Stomach (tissue), 8 donors: ENCODE measurements at regions not wholly inside any gene's neighbourhood (a gene's known extent, or its start where the extent isn't known, plus 50 kb on each side); places are given as distances from the start of the nearest gene placed in this dataset.

Experiments used
- DNase-seq, 2 donors: peaks; one replicate each; pipeline versions ENCODE4 v3.0.0 to v3.0.0-alpha.2; 2013 to 2019
- H3K27ac ChIP-seq, 5 donors: fragments of 200-600 bp in 4 of 5; sonication (generic) in 4 of 5; one replicate each; pipeline ENCODE4 v1.5.1; 2013 to 2019; ENCODE audit warnings: mild to moderate bottlenecking in 1 of 5, moderate library complexity in 1 of 5
- H3K27me3 ChIP-seq, 3 donors: fragments of 200-600 bp; sonication (generic); one replicate each; pipeline ENCODE4 v1.5.1; 2017 to 2019; ENCODE audit warnings: mixed run types in 1 of 3
- H3K36me3 ChIP-seq, 4 donors: fragments of 200-600 bp; sonication (generic); 1 replicate in 3 of 4; 2 replicates in 1 of 4; pipeline ENCODE4 v1.5.1; 2016 to 2019
- H3K4me1 ChIP-seq, 4 donors: fragments of 200-600 bp; sonication (generic); one replicate each; pipeline ENCODE4 v1.5.1; 2016 to 2019
- H3K4me3 ChIP-seq, 4 donors: fragments of 200-600 bp; sonication (generic) in 3 of 4; one replicate each; pipeline ENCODE4 v1.5.1; 2016 to 2019; ENCODE audit warnings: mild to moderate bottlenecking in 1 of 4
- H3K9me3 ChIP-seq, 4 donors: fragments of 200-600 bp; sonication (generic); one replicate each; pipeline ENCODE4 v1.5.1; 2016 to 2019
- EP300 ChIP-seq: sonication (generic); formaldehyde crosslinking; IDR thresholded peaks from one replicate; pipeline ENCODE4 v1.6.1; 2017; ENCODE audit warnings: antibody characterized with exemption
- POLR2A ChIP-seq, 4 donors: fragments of 450-650 bp; IDR thresholded peaks; one replicate each; pipeline ENCODE4 v1.6.1; 2016; ENCODE audit warnings: antibody characterized with exemption in 4 of 4, control low read depth in 2 of 4, mild to moderate bottlenecking in 1 of 4, moderate library complexity in 1 of 4
- POLR2AphosphoS5 ChIP-seq, 3 donors: sonication (generic); formaldehyde crosslinking; IDR thresholded peaks; one replicate each; pipeline ENCODE4 v1.6.1; 2016; ENCODE audit warnings: antibody characterized with exemption in 3 of 3
- WGBS, 5 donors: extraction: QIAGEN DNeasy Blood & Tissue Kit in 3 of 5; methylation state at CpG; one replicate each; pipeline versions ENCODE4 v1.1.5 to v1.1.7; 2013 to 2018; 5-methylcytosine and 5-hydroxymethylcytosine counted together
- intact Hi-C: fragments of 100-400 bp; cut with DNase I; formaldehyde crosslinking; loops from one replicate; pipeline ENCODE4 v1.15.1; 2023; ENCODE audit warnings: low total_unique reads
- TF ChIP-seq, protein P1 (sequence below), 7 experiments: fragments of 450-650 bp in 4 of 7; fragments of 200-600 bp in 3 of 7; sonication (generic) in 3 of 7; IDR thresholded peaks; one replicate each; pipeline ENCODE4 v1.5.1; 2016 to 2019; ENCODE audit warnings: antibody characterized with exemption in 7 of 7, control low read depth in 2 of 7, mild to moderate bottlenecking in 1 of 7
- donor health status: healthy with polysubstance abuse.
- donor health status: Bipolar disorder and iron deficiency.
- donor health status: healthy.

DNA sequence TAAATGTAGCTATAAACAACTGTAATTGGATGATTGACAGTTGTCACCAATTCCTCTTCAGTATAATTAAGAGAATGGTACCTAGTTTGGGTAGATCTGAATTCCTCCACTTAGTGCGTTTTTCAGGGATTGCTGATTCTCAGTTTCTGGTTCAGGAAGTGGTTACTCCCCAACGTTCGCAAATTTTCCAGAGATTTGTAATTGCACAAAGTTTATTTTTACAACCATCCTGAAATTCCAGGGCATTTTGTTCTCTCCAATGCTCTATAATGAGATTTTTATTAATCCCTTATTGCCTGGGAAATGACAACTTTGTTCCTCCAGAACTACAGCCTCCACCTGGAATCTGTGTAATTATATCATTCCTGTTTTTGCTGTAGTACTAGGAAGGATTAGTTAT is 710.6 kb upstream of the ZEB2 start:
- no peaks in the 10 kb centered on the region for H3K4me1 ChIP-seq
- WGBS, 5 donors = 62 to 83% (median 82%) methylated on average over 3 of the region's 3 CpGs
- TF ChIP-seq, protein P1, sequence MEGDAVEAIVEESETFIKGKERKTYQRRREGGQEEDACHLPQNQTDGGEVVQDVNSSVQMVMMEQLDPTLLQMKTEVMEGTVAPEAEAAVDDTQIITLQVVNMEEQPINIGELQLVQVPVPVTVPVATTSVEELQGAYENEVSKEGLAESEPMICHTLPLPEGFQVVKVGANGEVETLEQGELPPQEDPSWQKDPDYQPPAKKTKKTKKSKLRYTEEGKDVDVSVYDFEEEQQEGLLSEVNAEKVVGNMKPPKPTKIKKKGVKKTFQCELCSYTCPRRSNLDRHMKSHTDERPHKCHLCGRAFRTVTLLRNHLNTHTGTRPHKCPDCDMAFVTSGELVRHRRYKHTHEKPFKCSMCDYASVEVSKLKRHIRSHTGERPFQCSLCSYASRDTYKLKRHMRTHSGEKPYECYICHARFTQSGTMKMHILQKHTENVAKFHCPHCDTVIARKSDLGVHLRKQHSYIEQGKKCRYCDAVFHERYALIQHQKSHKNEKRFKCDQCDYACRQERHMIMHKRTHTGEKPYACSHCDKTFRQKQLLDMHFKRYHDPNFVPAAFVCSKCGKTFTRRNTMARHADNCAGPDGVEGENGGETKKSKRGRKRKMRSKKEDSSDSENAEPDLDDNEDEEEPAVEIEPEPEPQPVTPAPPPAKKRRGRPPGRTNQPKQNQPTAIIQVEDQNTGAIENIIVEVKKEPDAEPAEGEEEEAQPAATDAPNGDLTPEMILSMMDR (IDR thresholded peaks at IDR 0.05) = no peak
- TF ChIP-seq POLR2A (IDR thresholded peaks at IDR 0.05) = no peak
- TF ChIP-seq POLR2AphosphoS5 (IDR thresholded peaks at IDR 0.05) = no peak
- TF ChIP-seq EP300 = no peak

DNA sequence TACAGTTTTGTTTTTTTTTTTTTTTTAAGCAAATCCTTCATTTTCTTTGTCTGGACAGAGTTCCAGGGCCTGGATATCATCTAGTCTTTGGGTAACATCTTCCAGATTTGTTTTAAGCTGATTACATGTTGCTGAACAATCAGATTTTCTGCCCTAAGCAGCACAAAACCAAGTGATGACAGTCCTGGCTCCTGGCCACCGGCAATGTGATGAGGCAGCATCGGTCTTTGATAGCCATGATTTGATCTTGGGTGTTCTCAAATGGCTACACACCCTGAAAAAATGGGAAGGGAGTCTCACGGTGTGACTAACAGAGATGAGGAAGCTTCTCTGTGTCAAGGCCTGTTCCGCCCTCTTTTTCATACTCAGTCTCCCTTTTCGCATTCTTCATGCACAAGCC is 708.6 kb upstream of the ZEB2 start:
- Histone ChIP-seq H3K4me1 (no peaks in the 10 kb centered on the region), H3K27ac (no peak overlapping the region), H3K27me3 (no peaks in the 10 kb centered on the region), H3K4me3 (no peak overlapping the region), H3K36me3 (no peaks in the 10 kb centered on the region), H3K9me3 (no peaks in the 10 kb centered on the region)
- TF ChIP-seq POLR2AphosphoS5 (IDR thresholded peaks at IDR 0.05) (no peak), POLR2A (IDR thresholded peaks at IDR 0.05) (no peak), EP300 (no peak)
- TF ChIP-seq, protein P1 (IDR thresholded peaks at IDR 0.05) = no peak
- DNase-seq = peak in 1 of 2 donors; percentile 59
- 75 to 91% (median 87%) methylated on average over 5 of the region's 5 CpGs for WGBS, 5 donors
- intact Hi-C loops = no loop called here

More for the DNA sequence above, 710.6 kb upstream of the ZEB2 start:
- no peaks in the 10 kb centered on the region for H3K36me3 ChIP-seq
- H3K27ac ChIP-seq = no peak overlapping the region
- no peaks in the 10 kb centered on the region for H3K9me3 ChIP-seq
- H3K4me3 ChIP-seq = no peak overlapping the region
- H3K27me3 ChIP-seq = no peaks in the 10 kb centered on the region
- intact Hi-C loops = no loop called here
- no peak for DNase-seq

DNA sequence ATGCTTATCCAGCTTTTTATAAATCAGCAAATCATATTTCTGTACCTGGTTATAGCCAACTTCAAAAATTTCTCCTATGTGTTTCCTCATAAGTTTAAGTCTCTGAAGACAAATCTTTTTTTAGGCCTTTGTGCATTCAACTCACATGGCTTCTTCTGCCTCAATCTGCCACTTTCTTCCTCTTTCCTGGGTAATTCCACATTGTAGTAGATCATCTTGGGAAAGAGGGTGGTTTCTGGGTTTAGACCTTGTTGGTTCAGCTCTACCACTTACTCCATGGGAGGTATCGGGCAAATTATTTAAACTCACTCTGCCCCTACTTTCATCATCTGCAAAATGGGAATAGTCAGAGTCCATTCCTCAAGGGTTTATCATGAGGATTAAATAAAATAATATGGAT is 707.0 kb upstream of the ZEB2 start:
- no peak for DNase-seq
- Histone ChIP-seq H3K27me3 (no peaks in the 10 kb centered on the region), H3K4me3 (no peak overlapping the region), H3K4me1 (no peaks in the 10 kb centered on the region), H3K36me3 (no peaks in the 10 kb centered on the region), H3K9me3 (no peaks in the 10 kb centered on the region), H3K27ac (no peak overlapping the region)
- 95 to 100% (median 97%) methylated on average over 1 of the region's 1 CpG for WGBS, 5 donors
- intact Hi-C loops = no loop called here
- TF ChIP-seq POLR2A (IDR thresholded peaks at IDR 0.05) = no peak
- no peak for TF ChIP-seq EP300
- no peak for TF ChIP-seq POLR2AphosphoS5 (IDR thresholded peaks at IDR 0.05)
- TF ChIP-seq, protein P1 (IDR thresholded peaks at IDR 0.05) = no peak

DNA sequence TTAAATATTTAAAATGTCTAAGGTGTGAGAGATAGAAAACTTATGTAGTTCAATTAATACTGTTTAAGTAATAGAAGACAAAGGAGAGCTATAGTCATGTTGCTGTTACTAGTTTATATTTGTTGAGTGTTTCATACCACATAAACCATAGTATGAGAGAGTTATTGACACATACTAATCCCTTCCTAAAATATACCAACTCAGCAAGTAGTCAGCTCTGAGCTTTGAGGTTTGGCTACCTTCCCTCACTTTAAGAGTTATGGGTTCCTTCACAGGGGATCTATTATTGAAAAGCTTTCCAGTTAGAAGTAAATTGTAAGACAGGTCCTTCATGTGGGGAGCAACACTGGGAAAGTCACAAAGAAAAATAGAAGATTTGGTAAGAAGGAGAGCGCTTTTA is 701.6 kb upstream of the ZEB2 start:
- TF ChIP-seq EP300 = no peak
- TF ChIP-seq POLR2A (IDR thresholded peaks at IDR 0.05) = no peak
- TF ChIP-seq, protein P1 (IDR thresholded peaks at IDR 0.05) = no peak
- no peak for TF ChIP-seq POLR2AphosphoS5 (IDR thresholded peaks at IDR 0.05)
- no peak for DNase-seq
- Histone ChIP-seq H3K9me3 (no peaks in the 10 kb centered on the region), H3K4me3 (no peak overlapping the region), H3K36me3 (no peaks in the 10 kb centered on the region), H3K27ac (no peak overlapping the region), H3K4me1 (no peaks in the 10 kb centered on the region), H3K27me3 (no peaks in the 10 kb centered on the region)
- intact Hi-C loops = no loop called here
- 89 to 97% (median 92%) methylated on average over 1 of the region's 1 CpG for WGBS, 5 donors
